GM19372 (cell line): ENCODE measurements at regions not wholly inside any gene's neighbourhood (a gene's known extent, or its start where the extent isn't known, plus 50 kb on each side); places are given as distances from the start of the nearest gene placed in this dataset.
"Not testable (repeated sequence)": the region's sequence is repeated elsewhere in the genome, so short reads cannot be mapped to it uniquely, and the experiment has no call there.

Experiments used
- ATAC-seq: cut with Tn5 transposase; IDR thresholded peaks from one replicate; pipeline ENCODE4 v1.9.1; 2021; ENCODE audit warnings: mild to moderate bottlenecking, low read depth, moderate library complexity; ENCODE audit not compliant: unreplicated experiment

DNA sequence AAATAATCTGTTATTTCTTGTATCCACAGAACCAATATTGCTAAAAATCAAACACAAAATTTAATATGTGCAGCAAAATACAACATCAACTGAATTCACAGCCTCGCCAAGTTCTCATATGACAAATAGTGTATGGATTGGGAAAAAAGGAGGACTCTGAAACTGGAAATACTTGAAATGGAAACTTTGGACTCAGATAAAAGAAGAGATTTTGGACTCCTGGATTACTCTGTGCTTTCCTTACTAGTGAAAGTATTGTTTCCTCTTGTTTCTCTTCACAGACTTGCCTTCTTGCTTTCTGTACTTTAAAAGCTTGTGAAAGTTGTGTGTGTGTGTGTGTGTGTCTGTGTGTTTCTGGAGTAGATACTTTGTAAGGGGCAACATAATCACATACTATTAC lies 1596.3 kb downstream of the PCDH9 start:
- ATAC-seq, result no peak

GRCh38 chr13:65631078-65631477 lies 1599.1 kb downstream of the PCDH9 start:
- ATAC-seq, result no peak

DNA sequence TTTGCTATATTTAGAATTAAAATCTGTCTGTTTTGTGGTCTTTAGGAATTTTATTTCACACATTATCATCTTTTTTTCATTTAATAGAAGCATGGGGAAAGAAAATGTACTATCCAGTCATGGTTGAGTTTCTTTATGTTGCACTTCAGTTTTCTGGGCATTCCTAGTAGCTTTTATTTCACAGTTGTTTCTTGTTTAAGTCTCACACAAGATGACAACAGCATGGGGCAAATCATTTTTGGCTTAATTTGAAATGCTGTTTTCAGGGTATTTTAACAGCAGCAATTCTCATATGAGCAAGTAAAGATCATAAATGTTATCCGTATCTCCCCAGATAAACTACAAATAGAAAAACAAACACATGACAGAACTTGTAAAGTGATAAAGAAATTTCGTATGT lies 1600.2 kb downstream of the PCDH9 start:
- no peak for ATAC-seq

- no peak for ATAC-seq
Observed at GRCh38 chr13:65623148-65623547, 1607.0 kb downstream of the PCDH9 start.

GRCh38 chr13:65615506-65615905 lies 1614.6 kb downstream of the PCDH9 start:
- no peak for ATAC-seq

DNA sequence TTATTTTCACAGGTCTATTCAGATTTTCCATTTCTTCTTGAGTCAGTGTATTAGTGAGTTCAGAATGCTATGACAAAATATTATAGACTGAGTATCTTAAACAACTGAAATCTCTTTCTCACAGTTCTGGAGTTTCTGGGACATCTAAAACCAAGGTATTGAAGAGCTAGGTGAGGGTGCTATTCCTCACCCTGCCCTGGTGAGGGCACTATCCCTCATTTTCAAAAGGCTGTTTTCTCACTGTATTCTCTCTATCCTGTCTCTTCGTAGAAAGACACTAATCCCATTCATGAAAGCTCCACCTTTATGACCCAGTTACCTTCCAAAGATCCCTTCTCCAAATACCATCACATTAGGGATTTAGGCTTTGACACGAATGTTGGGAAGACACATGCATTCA lies 1617.1 kb downstream of the PCDH9 start:
- no peak for ATAC-seq

DNA sequence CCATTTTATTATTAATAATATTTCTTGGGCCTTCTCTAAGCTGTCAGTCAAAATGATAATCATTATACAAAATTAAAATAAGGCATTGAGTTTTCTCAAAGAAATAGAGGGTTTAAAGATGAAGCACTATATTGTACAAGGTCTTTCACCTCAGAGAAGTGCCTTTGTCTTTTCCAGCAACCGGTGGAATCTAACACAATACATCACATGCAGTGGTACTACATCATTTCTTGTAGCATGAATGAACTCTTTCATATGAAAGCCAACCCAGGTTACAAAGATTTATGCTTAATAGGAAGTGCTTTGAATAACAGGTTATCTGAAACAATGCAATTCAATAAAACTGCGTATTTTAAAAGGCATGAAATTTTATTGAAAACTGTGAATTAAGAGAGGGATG lies 1620.8 kb downstream of the PCDH9 start:
- ATAC-seq, result no peak

DNA sequence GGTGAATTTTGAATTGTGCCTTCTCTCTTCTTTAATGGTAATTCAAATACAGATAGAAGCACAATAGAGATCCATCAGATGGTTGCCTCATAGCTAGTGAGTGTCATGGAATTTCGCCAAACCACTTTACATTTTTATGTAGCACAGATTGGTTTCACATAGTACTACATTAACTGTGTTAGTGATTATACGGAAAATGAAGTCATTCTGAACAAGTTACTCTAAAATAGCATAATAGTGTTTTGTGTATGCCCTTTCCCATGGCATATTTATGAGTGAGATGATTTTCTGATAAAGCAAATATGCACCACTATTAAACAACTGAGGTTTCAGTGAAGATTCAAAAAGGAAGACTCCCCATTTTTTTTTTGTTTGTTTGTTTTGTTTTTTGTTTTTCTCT lies 1623.5 kb downstream of the PCDH9 start:
- ATAC-seq, result no peak

- ATAC-seq, result no peak
Observed at GRCh38 chr13:65605396-65605795, 1624.7 kb downstream of the PCDH9 start.

GRCh38 chr13:65603160-65603559 lies 1627.0 kb downstream of the PCDH9 start:
- ATAC-seq, result no peak

DNA sequence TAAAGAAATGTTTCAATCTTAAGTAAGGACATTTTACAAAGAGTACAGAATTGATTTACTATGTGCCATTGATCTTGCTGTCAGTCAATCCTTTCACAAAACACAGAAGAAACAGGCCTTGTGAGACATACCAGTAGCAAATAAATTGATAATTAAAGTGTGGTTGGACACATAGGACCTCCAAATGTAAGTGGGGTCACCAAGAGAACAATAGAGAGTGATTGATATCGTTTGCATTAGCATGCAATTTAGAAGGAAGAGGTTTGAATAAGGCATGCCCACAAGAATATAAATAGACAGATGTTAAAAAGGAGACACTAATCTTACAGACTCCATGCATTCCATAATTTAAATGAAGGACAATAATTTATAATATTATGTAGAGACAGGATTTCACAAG lies 1628.3 kb downstream of the PCDH9 start:
- no peak for ATAC-seq

DNA sequence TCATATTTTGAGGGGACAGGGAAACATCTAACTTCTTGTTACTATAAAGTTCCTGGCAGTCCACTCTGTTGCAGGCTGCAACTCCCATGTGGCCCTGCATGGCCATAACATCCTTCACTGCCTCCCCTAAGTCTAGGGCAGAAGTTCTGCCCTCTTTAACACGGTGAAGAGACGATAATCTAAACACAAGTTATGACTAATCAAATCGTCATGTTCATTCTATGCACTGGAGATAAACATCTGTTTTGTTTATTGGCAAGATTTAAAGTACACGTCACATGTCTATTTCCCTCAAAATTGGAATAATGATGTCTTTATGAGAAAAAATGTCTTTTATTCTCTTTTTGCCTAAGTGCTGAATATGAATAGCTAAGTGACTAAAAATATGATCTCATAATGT lies 1629.4 kb downstream of the PCDH9 start:
- ATAC-seq, result no peak

DNA sequence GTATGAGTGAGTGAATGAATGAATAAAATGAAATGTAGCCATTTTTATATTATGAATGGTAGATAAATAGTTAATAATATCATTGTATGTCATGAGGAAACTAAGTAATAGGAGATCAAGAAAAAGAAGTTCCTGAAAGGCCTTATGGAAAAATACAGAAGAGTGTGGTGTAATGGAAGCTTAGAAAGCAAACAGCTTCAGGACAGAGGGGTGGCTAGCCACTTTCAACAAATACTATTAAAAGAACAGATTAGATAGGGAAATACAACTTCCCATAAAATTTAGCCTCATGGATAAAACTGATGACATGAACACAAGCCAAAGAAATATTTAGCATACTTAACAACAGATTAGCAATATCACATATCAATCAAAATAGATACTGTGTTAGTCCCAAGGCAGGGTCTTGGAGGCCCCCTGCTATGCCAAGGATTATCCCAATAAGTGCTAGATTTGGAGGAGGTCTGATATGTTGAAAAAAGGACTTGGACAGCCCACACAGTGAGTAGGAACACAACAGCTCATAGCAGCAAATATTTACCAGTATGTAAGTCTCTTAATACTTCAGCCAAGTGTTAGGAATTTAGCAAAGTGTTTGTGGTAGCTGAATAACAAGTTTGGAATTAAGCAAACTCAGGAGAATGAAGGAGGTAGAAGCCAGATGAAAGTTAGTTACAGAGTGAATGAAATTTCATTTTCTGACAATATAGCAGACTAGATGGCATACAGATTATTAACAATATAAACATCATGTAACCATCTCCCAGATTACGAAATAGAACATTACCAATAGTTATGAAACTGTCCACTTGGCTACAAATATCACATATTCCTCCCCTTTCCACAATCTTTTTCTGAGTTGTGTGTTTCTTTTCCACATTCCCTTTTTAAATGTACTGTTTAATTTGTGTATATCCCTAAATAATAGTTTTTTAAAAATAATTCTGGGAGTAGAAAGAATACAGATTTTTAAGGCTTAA lies 1632.0 kb downstream of the PCDH9 start:
- no peak for ATAC-seq

- no peak for ATAC-seq
Observed at GRCh38 chr13:65595916-65596315, 1634.2 kb downstream of the PCDH9 start.

DNA sequence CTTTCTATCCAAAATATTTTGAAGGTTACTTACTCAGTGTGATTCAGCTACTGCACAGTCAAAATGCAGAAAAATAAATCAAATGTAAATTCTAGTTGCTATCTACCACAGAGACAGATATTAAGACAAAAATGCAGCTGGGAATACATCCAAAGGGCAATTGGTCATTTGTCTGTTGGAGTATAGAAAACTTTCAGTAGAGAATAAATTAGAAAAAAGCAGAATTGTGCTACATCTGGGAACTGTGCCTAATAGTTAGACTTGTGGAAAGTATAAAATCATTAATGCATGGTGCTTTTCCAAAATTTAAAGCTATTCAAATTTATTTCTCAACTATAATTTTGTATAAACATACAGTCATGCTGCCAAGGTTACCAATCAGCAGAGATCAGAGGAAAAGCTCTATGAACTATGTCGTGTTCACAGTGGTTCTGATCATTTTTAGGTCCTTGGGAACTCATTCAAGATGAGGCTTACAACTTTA lies 1635.8 kb downstream of the PCDH9 start:
- no peak for ATAC-seq

DNA sequence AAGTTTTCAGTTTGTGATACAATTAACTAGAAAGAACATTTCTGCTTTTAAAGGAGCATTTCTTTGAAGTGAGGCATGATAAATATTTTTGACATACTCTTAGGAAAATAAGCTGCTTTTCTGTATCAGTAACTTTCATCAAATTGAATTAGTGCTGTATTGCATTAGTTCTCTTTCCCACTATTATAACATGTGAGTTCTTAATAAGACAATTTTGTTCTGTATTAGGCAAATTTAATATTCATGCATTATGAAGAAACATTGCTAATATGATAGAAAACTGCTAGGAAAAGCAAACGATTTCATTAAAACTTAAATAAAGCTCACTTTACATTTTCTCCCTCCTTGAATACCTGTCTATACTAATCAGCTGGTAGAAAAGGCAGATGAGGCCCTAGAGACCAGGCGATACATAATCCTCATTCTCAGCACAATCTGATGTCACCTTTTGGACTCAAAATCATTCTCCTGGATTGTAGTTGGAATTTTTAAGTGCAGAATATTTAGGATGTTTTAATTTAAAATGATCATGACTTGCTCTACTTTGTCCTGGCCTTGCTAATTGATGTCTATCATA lies 1636.8 kb downstream of the PCDH9 start:
- no peak for ATAC-seq

- no peak for ATAC-seq
Observed at GRCh38 chr13:65592731-65593130, 1637.4 kb downstream of the PCDH9 start.

DNA sequence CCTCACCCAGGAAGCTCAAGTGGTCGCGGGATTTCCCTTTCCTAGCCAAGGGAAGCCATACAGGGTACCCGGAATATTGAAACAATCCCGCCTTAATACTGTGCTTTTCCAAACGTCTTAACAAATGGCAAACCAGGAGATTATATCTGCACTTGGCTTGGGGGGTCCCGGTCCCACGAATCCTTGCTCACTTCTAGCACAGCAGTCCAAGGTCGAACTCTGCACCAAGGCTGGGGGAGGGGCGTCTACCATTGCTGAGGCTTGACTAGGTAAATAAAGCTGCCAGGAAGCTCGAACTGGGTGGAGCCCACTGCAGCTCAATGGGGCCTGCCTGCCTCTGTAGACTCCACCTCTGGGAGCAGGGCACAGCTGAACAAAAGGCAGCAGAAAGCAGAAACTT lies 1644.8 kb downstream of the PCDH9 start:
- ATAC-seq, result no peak

GRCh38 chr13:65584126-65584525 lies 1646.0 kb downstream of the PCDH9 start:
- no peak for ATAC-seq

DNA sequence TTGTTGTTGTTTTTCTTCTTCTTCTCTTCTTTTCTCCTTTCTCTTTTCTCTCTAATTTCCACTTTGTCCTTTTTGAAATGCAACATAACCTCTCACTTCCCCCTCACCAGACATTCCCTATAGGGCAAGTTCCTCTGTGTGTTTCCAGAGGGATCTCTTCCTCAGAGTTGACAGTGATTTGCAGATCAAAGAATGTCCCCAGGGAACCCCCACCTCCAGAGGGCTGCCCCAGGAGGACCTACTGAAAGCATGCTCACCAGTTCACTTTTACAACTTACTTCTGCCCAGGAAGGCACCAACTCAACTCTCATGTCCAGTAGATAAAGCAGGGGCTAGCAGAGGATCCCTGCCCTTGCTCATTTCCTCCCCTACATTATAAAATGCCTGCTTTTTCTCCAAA lies 1648.0 kb downstream of the PCDH9 start:
- no peak for ATAC-seq

DNA sequence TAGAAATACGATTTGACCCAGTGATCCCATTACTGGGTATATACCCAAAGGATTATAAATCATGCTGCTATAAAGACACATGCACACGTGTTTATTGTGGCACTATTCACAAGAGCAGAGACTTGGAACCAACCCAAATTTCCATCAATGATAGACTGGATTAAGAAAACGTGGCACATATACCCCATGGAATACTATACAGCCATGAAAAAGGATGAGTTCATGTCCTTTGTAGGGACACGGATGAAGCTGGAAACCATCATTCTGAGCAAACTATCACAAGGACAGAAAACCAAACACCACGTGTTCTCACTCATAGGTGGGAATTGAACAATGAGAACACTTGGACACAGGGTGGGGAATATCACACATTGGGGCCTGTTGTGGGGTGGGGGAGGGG lies 1665.6 kb downstream of the PCDH9 start:
- ATAC-seq, result not testable (repeated sequence)

DNA sequence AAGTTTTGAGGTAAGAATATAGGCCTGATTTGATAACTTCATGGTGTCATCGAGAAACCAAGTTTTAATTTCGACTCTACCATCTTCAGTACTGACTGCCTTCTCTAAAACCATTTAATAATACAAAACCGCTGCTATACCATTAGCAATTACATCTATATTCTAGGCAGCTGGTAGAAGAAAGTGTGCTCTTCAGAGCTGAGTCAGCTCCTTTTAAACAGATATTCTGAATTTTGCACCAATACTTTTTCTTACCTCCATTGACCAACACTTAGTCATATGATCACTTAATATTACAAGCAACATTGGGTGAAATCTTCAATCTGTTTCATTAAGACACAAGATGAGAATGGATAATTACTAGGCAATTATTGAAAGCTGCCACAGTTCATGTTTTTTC lies 1667.8 kb downstream of the PCDH9 start:
- ATAC-seq, result no peak
